HFFc6 (cell line): ENCODE measurements at regions not wholly inside any gene's neighbourhood (a gene's known extent, or its start where the extent isn't known, plus 50 kb on each side); places are given as distances from the start of the nearest gene placed in this dataset.
A peak's percentile ranks its signal among the peaks of the same experiment; 100 is the strongest.

Experiments
- DNase-seq: peaks from one replicate; pipeline ENCODE4 v3.0.0-alpha.2; 2018
- H3K27ac Mint-ChIP-seq: 2 replicates; pipeline ENCODE4 v1.8.0; 2020; ENCODE audit warnings: mild to moderate bottlenecking, mixed read lengths
- H3K27me3 Mint-ChIP-seq: 2 replicates; pipeline ENCODE4 v1.8.0; 2021; ENCODE audit warnings: mild to moderate bottlenecking, moderate library complexity, mixed read lengths; ENCODE audit not compliant: insufficient read depth
- H3K36me3 Mint-ChIP-seq: 2 replicates; pipeline ENCODE4 v1.8.0; 2021; ENCODE audit warnings: low read depth, mixed read lengths
- H3K4me1 Mint-ChIP-seq: 2 replicates; pipeline ENCODE4 v1.8.0; 2020; ENCODE audit warnings: low read depth, mixed read lengths
- H3K4me3 Mint-ChIP-seq: 2 replicates; pipeline ENCODE4 v1.8.0; 2020; ENCODE audit warnings: mild to moderate bottlenecking, moderate library complexity, mixed read lengths
- H3K9me3 Mint-ChIP-seq: 2 replicates; pipeline ENCODE4 v1.8.0; 2020; ENCODE audit warnings: mild to moderate bottlenecking, mixed read lengths
- CTCF ChIP-seq: fragments of 200-600 bp; sonication (generic); IDR thresholded peaks from 2 replicates; pipeline ENCODE4 v1.5.0; 2021; ENCODE audit warnings: antibody characterized with exemption, mild to moderate bottlenecking

- no peak overlapping the region for H3K27ac Mint-ChIP-seq
- no peak for TF ChIP-seq CTCF
- no peaks in the 10 kb centered on the region for H3K36me3 Mint-ChIP-seq
- no peak overlapping the region for H3K4me3 Mint-ChIP-seq
- DNase-seq, result no peak
- H3K9me3 Mint-ChIP-seq, result no peaks in the 10 kb centered on the region
- peaks cover 29% of the 10 kb centered on the region for H3K4me1 Mint-ChIP-seq
- H3K27me3 Mint-ChIP-seq, result no peaks in the 10 kb centered on the region
Measured at GRCh38 chr7:115491744-115492380, 538.7 kb downstream of the TFEC start.

GRCh38 chr7:115479448-115479847, 551.1 kb downstream of the TFEC start:
- Mint-ChIP-seq H3K9me3 (no peaks in the 10 kb centered on the region), H3K36me3 (no peaks in the 10 kb centered on the region; the same call in 1 of the 2 replicates), H3K27me3 (no peaks in the 10 kb centered on the region; the same call in 1 of the 2 replicates), H3K27ac (no peak overlapping the region), H3K4me1 (peaks cover 48% of the 10 kb centered on the region), H3K4me3 (no peak overlapping the region)
- DNase-seq, result no peak
- TF ChIP-seq CTCF, result no peak

- no peak for DNase-seq
Measured at GRCh38 chr7:115478426-115478825, 552.1 kb downstream of the TFEC start.

GRCh38 chr7:115477193-115477651, 553.3 kb downstream of the TFEC start:
- DNase-seq, result no peak
- H3K4me3 Mint-ChIP-seq, result peak overlapping the region; percentile 88
- no peak for TF ChIP-seq CTCF
- H3K27ac Mint-ChIP-seq, result peak overlapping the region; percentile 85
- H3K4me1 Mint-ChIP-seq, result peaks cover 56% of the 10 kb centered on the region
- no peaks in the 10 kb centered on the region; the same call in 1 of the 2 replicates for H3K36me3 Mint-ChIP-seq
- H3K27me3 Mint-ChIP-seq, result no peaks in the 10 kb centered on the region; the same call in 1 of the 2 replicates
- H3K9me3 Mint-ChIP-seq, result no peaks in the 10 kb centered on the region

More at GRCh38 chr7:115478426-115478825, 552.1 kb downstream of the TFEC start:
- peaks cover 48% of the 10 kb centered on the region for H3K4me1 Mint-ChIP-seq
- H3K36me3 Mint-ChIP-seq, result no peaks in the 10 kb centered on the region; the same call in 1 of the 2 replicates
- peak overlapping the region; percentile 30; the same call in 1 of the 2 replicates for H3K4me3 Mint-ChIP-seq
- no peaks in the 10 kb centered on the region; the same call in 1 of the 2 replicates for H3K27me3 Mint-ChIP-seq
- TF ChIP-seq CTCF, result no peak
- no peaks in the 10 kb centered on the region for H3K9me3 Mint-ChIP-seq
- no peak overlapping the region for H3K27ac Mint-ChIP-seq

- no peak for TF ChIP-seq CTCF
- Mint-ChIP-seq H3K27me3 (peaks cover 1% of the 10 kb centered on the region), H3K27ac (peak overlapping the region; percentile 85), H3K9me3 (no peaks in the 10 kb centered on the region), H3K4me1 (peaks cover 61% of the 10 kb centered on the region), H3K4me3 (peak overlapping the region; percentile 88), H3K36me3 (no peaks in the 10 kb centered on the region; the same call in 1 of the 2 replicates)
- no peak for DNase-seq
Measured at GRCh38 chr7:115476671-115477181, 553.8 kb downstream of the TFEC start.
